ENCODE measurements at regions not wholly inside any gene's neighbourhood (a gene's known extent, or its start where the extent isn't known, plus 50 kb on each side); places are given as distances from the start of the nearest gene placed in this dataset.

GRCh38 chr11:34731603-34732002 is 110.7 kb downstream of the EHF start:
- H3K9me3 ChIP-seq (ENCODE audit: insufficient read depth, low read depth, low read length): no peaks in the 10 kb centered on the region
- no peaks in the 10 kb centered on the region for H3F3A ChIP-seq (ENCODE audit: low read depth)
- no peak for TF ChIP-seq EZH2phosphoT487 (IDR thresholded peaks at IDR 0.05; ENCODE audit: borderline replicate concordance)
- TF ChIP-seq CTCF (conservative IDR thresholded peaks at IDR 0.05; ENCODE audit: low read length): no peak
- H3K4me3 ChIP-seq (ENCODE audit: low read length, poor library complexity, severe bottlenecking): no peak overlapping the region
- H3K79me2 ChIP-seq (ENCODE audit: insufficient read depth, low read length): no peaks in the 10 kb centered on the region
- H3K9ac ChIP-seq (ENCODE audit: low read depth, low read length, poor library complexity, severe bottlenecking): no peak overlapping the region
- no peaks in the 10 kb centered on the region for H3K36me3 ChIP-seq (ENCODE audit: insufficient read depth, low read length)
- no peaks in the 10 kb centered on the region for H3K9me2 ChIP-seq (replicated peaks; ENCODE audit: low read depth, low read length)
- no peak overlapping the region for H3K4me2 ChIP-seq (ENCODE audit: low read depth, low read length, poor library complexity, severe bottlenecking)
- no peaks in the 10 kb centered on the region for H3K4me1 ChIP-seq (ENCODE audit: insufficient read depth, low read length, poor library complexity, severe bottlenecking)
- no peak overlapping the region for H2AFZ ChIP-seq (ENCODE audit: low read length)
- H4K20me1 ChIP-seq (ENCODE audit: insufficient read depth, low read length, poor library complexity, severe bottlenecking): no peaks in the 10 kb centered on the region
- H3K27me3 ChIP-seq (ENCODE audit: insufficient read depth, low read length, poor library complexity, severe bottlenecking): no peaks in the 10 kb centered on the region

GRCh38 chr11:34730544-34731295 is 109.8 kb downstream of the EHF start:
- no peaks in the 10 kb centered on the region for H3K36me3 ChIP-seq (ENCODE audit: insufficient read depth, low read length)
- TF ChIP-seq CTCF (conservative IDR thresholded peaks at IDR 0.05; ENCODE audit: low read length): no peak
- TF ChIP-seq EZH2phosphoT487 (IDR thresholded peaks at IDR 0.05; ENCODE audit: borderline replicate concordance): no peak
- H3K27me3 ChIP-seq (ENCODE audit: insufficient read depth, low read length, poor library complexity, severe bottlenecking): no peaks in the 10 kb centered on the region
- H3K9me2 ChIP-seq (replicated peaks; ENCODE audit: low read depth, low read length): no peaks in the 10 kb centered on the region
- H3F3A ChIP-seq (ENCODE audit: low read depth): no peaks in the 10 kb centered on the region
- no peaks in the 10 kb centered on the region for H3K9me3 ChIP-seq (ENCODE audit: insufficient read depth, low read depth, low read length)
- H3K9ac ChIP-seq (ENCODE audit: low read depth, low read length, poor library complexity, severe bottlenecking): no peak overlapping the region
- no peak overlapping the region for H2AFZ ChIP-seq (ENCODE audit: low read length)
- H3K4me3 ChIP-seq (ENCODE audit: low read length, poor library complexity, severe bottlenecking): no peak overlapping the region
- H4K20me1 ChIP-seq (ENCODE audit: insufficient read depth, low read length, poor library complexity, severe bottlenecking): no peaks in the 10 kb centered on the region
- no peaks in the 10 kb centered on the region for H3K79me2 ChIP-seq (ENCODE audit: insufficient read depth, low read length)
- H3K4me1 ChIP-seq (ENCODE audit: insufficient read depth, low read length, poor library complexity, severe bottlenecking): no peaks in the 10 kb centered on the region
- H3K4me2 ChIP-seq (ENCODE audit: low read depth, low read length, poor library complexity, severe bottlenecking): no peak overlapping the region

- H3F3A ChIP-seq (ENCODE audit: low read depth): no peaks in the 10 kb centered on the region
- no peaks in the 10 kb centered on the region for H3K79me2 ChIP-seq (ENCODE audit: insufficient read depth, low read length)
- no peaks in the 10 kb centered on the region for H3K36me3 ChIP-seq (ENCODE audit: insufficient read depth, low read length)
- H3K4me2 ChIP-seq (ENCODE audit: low read depth, low read length, poor library complexity, severe bottlenecking): no peak overlapping the region
- TF ChIP-seq EZH2phosphoT487 (IDR thresholded peaks at IDR 0.05; ENCODE audit: borderline replicate concordance): no peak
- no peak for TF ChIP-seq CTCF (conservative IDR thresholded peaks at IDR 0.05; ENCODE audit: low read length)
- no peaks in the 10 kb centered on the region for H4K20me1 ChIP-seq (ENCODE audit: insufficient read depth, low read length, poor library complexity, severe bottlenecking)
- no peak overlapping the region for H3K9ac ChIP-seq (ENCODE audit: low read depth, low read length, poor library complexity, severe bottlenecking)
- H3K4me1 ChIP-seq (ENCODE audit: insufficient read depth, low read length, poor library complexity, severe bottlenecking): no peaks in the 10 kb centered on the region
- no peaks in the 10 kb centered on the region for H3K27me3 ChIP-seq (ENCODE audit: insufficient read depth, low read length, poor library complexity, severe bottlenecking)
- no peak overlapping the region for H2AFZ ChIP-seq (ENCODE audit: low read length)
- H3K9me2 ChIP-seq (replicated peaks; ENCODE audit: low read depth, low read length): no peaks in the 10 kb centered on the region
- no peak overlapping the region for H3K4me3 ChIP-seq (ENCODE audit: low read length, poor library complexity, severe bottlenecking)
- H3K9me3 ChIP-seq (ENCODE audit: insufficient read depth, low read depth, low read length): 0 out of 2 replicates have a peak, but pooled peaks cover 2% of the 10 kb centered on the region
These were observed 107.7 kb downstream of the EHF start for GRCh38 chr11:34728609-34729008.
